Endothelial cell (in vitro differentiated cells): ENCODE measurements at regions not wholly inside any gene's neighbourhood (a gene's known extent, or its start where the extent isn't known, plus 50 kb on each side); places are given as distances from the start of the nearest gene placed in this dataset.

Experiments used
- DNase-seq: peaks from one replicate; pipeline ENCODE4 v3.0.0; 2021; ENCODE audit warnings: low spot score
- H3K27ac Mint-ChIP-seq: one replicate; pipeline ENCODE4 v1.8.0; 2021; ENCODE audit warnings: mixed read lengths, inconsistent platforms; ENCODE audit not compliant: unreplicated experiment
- H3K27me3 Mint-ChIP-seq: one replicate; pipeline ENCODE4 v1.8.0; 2021; ENCODE audit warnings: mild to moderate bottlenecking, moderate library complexity, mixed read lengths, inconsistent platforms; ENCODE audit not compliant: unreplicated experiment
- H3K36me3 Mint-ChIP-seq: one replicate; pipeline ENCODE4 v1.8.0; 2021; ENCODE audit warnings: mild to moderate bottlenecking, low read depth, mixed read lengths, inconsistent platforms; ENCODE audit not compliant: unreplicated experiment
- H3K4me1 Mint-ChIP-seq: one replicate; pipeline ENCODE4 v1.8.0; 2021; ENCODE audit warnings: mild to moderate bottlenecking, mixed read lengths, inconsistent platforms; ENCODE audit not compliant: unreplicated experiment
- H3K4me3 Mint-ChIP-seq: one replicate; pipeline ENCODE4 v1.8.0; 2021; ENCODE audit warnings: mild to moderate bottlenecking, mixed read lengths, inconsistent platforms; ENCODE audit not compliant: unreplicated experiment
- H3K9me3 Mint-ChIP-seq: one replicate; pipeline ENCODE4 v1.8.0; 2021; ENCODE audit warnings: mixed read lengths, inconsistent platforms; ENCODE audit not compliant: unreplicated experiment
- CTCF ChIP-seq: fragments of 200-600 bp; sonication (generic); IDR thresholded peaks from one replicate; pipeline ENCODE4 v1.5.0; 2021; ENCODE audit warnings: antibody characterized with exemption; ENCODE audit not compliant: unreplicated experiment

- Mint-ChIP-seq H3K27me3 (no peaks in the 10 kb centered on the region), H3K4me3 (no peak overlapping the region), H3K27ac (no peak overlapping the region), H3K9me3 (no peaks in the 10 kb centered on the region), H3K4me1 (no peaks in the 10 kb centered on the region), H3K36me3 (no peaks in the 10 kb centered on the region)
- no peak for DNase-seq
- no peak for TF ChIP-seq CTCF
Measured at GRCh38 chr15:39075311-39075710, 505.6 kb upstream of the THBS1 start.

- no peaks in the 10 kb centered on the region for H3K9me3 Mint-ChIP-seq
- no peak overlapping the region for H3K4me3 Mint-ChIP-seq
- no peaks in the 10 kb centered on the region for H3K4me1 Mint-ChIP-seq
- TF ChIP-seq CTCF: no peak
- H3K27me3 Mint-ChIP-seq: no peaks in the 10 kb centered on the region
- H3K27ac Mint-ChIP-seq: no peak overlapping the region
- DNase-seq: no peak
- H3K36me3 Mint-ChIP-seq: no peaks in the 10 kb centered on the region
Measured at GRCh38 chr15:39075756-39076341, 505.0 kb upstream of the THBS1 start.

- Mint-ChIP-seq H3K4me1 (no peaks in the 10 kb centered on the region), H3K36me3 (no peaks in the 10 kb centered on the region), H3K27ac (no peak overlapping the region), H3K9me3 (no peaks in the 10 kb centered on the region), H3K27me3 (no peaks in the 10 kb centered on the region), H3K4me3 (no peak overlapping the region)
- TF ChIP-seq CTCF: no peak
- DNase-seq: no peak
Measured at GRCh38 chr15:39078026-39078425, 502.9 kb upstream of the THBS1 start.

GRCh38 chr15:39079296-39079847, 501.5 kb upstream of the THBS1 start:
- H3K27ac Mint-ChIP-seq: no peak overlapping the region
- TF ChIP-seq CTCF: no peak
- H3K4me1 Mint-ChIP-seq: no peaks in the 10 kb centered on the region
- no peak overlapping the region for H3K4me3 Mint-ChIP-seq
- no peaks in the 10 kb centered on the region for H3K36me3 Mint-ChIP-seq
- no peaks in the 10 kb centered on the region for H3K27me3 Mint-ChIP-seq
- no peak for DNase-seq
- H3K9me3 Mint-ChIP-seq: no peaks in the 10 kb centered on the region

GRCh38 chr15:39083213-39083612, 497.7 kb upstream of the THBS1 start:
- no peak for TF ChIP-seq CTCF
- H3K36me3 Mint-ChIP-seq: no peaks in the 10 kb centered on the region
- H3K4me1 Mint-ChIP-seq: no peaks in the 10 kb centered on the region
- H3K27me3 Mint-ChIP-seq: no peaks in the 10 kb centered on the region
- H3K9me3 Mint-ChIP-seq: no peaks in the 10 kb centered on the region
- H3K27ac Mint-ChIP-seq: no peak overlapping the region
- H3K4me3 Mint-ChIP-seq: no peak overlapping the region
- no peak for DNase-seq
